A673 (cell line): ENCODE measurements at regions not wholly inside any gene's neighbourhood (a gene's known extent, or its start where the extent isn't known, plus 50 kb on each side); places are given as distances from the start of the nearest gene placed in this dataset.

Source experiments
- CTCF ChIP-seq: fragments of 300-800, 200-600 bp; sonication (generic); conservative IDR thresholded peaks from 2 replicates; pipeline ENCODE4 v1.5.1; 2017; ENCODE audit warnings: low read depth, mild to moderate bottlenecking, antibody characterized with exemption, low read length, moderate library complexity, mixed read lengths
- EZH2 ChIP-seq: fragments of 200-600 bp; sonication (generic); IDR thresholded peaks from 2 replicates; pipeline ENCODE4 v1.6.1; 2017; ENCODE audit warnings: borderline replicate concordance, low read depth, mild to moderate bottlenecking, mixed read lengths, antibody characterized with exemption, low read length; ENCODE audit not compliant: poor library complexity, severe bottlenecking

GRCh38 chr13:42492372-42492920, 81.5 kb upstream of the TNFSF11 start:
- TF ChIP-seq EZH2 (no peak), CTCF (no peak)
